ENCODE measurements at regions not wholly inside any gene's neighbourhood (a gene's known extent, or its start where the extent isn't known, plus 50 kb on each side); places are given as distances from the start of the nearest gene placed in this dataset.
"Not testable (repeated sequence)": the region's sequence is repeated elsewhere in the genome, so short reads cannot be mapped to it uniquely, and the experiment has no call there.

GRCh38 chr2:192921631-192922030, 726.9 kb upstream of the TMEFF2 start:
- TF ChIP-seq, protein P1, sequence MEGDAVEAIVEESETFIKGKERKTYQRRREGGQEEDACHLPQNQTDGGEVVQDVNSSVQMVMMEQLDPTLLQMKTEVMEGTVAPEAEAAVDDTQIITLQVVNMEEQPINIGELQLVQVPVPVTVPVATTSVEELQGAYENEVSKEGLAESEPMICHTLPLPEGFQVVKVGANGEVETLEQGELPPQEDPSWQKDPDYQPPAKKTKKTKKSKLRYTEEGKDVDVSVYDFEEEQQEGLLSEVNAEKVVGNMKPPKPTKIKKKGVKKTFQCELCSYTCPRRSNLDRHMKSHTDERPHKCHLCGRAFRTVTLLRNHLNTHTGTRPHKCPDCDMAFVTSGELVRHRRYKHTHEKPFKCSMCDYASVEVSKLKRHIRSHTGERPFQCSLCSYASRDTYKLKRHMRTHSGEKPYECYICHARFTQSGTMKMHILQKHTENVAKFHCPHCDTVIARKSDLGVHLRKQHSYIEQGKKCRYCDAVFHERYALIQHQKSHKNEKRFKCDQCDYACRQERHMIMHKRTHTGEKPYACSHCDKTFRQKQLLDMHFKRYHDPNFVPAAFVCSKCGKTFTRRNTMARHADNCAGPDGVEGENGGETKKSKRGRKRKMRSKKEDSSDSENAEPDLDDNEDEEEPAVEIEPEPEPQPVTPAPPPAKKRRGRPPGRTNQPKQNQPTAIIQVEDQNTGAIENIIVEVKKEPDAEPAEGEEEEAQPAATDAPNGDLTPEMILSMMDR (IDR thresholded peaks at IDR 0.05), result not testable (repeated sequence)
- TF ChIP-seq ZFX (IDR thresholded peaks at IDR 0.05; ENCODE audit: borderline replicate concordance), result not testable (repeated sequence)

Data from 22Rv1 (cell line).